ENCODE measurements at regions not wholly inside any gene's neighbourhood (a gene's known extent, or its start where the extent isn't known, plus 50 kb on each side); places are given as distances from the start of the nearest gene placed in this dataset.

- TF ChIP-seq, protein P1, sequence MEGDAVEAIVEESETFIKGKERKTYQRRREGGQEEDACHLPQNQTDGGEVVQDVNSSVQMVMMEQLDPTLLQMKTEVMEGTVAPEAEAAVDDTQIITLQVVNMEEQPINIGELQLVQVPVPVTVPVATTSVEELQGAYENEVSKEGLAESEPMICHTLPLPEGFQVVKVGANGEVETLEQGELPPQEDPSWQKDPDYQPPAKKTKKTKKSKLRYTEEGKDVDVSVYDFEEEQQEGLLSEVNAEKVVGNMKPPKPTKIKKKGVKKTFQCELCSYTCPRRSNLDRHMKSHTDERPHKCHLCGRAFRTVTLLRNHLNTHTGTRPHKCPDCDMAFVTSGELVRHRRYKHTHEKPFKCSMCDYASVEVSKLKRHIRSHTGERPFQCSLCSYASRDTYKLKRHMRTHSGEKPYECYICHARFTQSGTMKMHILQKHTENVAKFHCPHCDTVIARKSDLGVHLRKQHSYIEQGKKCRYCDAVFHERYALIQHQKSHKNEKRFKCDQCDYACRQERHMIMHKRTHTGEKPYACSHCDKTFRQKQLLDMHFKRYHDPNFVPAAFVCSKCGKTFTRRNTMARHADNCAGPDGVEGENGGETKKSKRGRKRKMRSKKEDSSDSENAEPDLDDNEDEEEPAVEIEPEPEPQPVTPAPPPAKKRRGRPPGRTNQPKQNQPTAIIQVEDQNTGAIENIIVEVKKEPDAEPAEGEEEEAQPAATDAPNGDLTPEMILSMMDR (IDR thresholded peaks at IDR 0.05; ENCODE audit: unreplicated experiment), result no peak
- Mint-ChIP-seq H3K9me3 (ENCODE audit: low read depth, unreplicated experiment) (peaks cover 13% of the 10 kb centered on the region), H3K4me1 (ENCODE audit: low read depth, unreplicated experiment) (no peaks in the 10 kb centered on the region), H3K27ac (ENCODE audit: unreplicated experiment) (no peak overlapping the region), H3K27me3 (ENCODE audit: unreplicated experiment) (no peaks in the 10 kb centered on the region), H3K36me3 (ENCODE audit: insufficient read depth, unreplicated experiment) (no peaks in the 10 kb centered on the region), H3K4me3 (ENCODE audit: low read depth, unreplicated experiment) (no peak overlapping the region)
- CTCF ChIA-PET, result no interaction called here
- intact Hi-C loops (cut with micrococcal nuclease; ENCODE audit: unreplicated experiment), result no loop called here
- no TSS peak for BruUV-seq (replicated peaks)
- no peak for DNase-seq
These were observed 631.3 kb downstream of the MED13L start for GRCh38 chr12:115646210-115646609.

DNA sequence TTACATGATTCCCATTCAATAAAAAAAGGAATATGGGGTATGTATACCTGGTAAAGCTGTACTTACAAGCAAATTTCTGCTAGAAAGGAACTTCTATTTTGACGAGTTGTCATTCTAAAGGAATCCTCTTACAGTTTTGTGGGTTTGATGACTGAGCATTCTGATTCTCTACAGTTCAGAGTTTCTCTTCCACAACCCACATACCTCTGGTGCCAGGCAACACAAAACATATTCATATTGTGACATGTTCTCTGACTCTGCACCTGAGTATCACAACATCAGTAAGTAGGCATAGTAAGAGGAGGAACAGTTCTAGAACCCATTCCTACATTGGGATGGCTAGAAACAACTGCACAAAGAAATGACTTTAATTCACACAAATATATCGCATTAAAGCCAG, 636.6 kb downstream of the MED13L start:
- Mint-ChIP-seq H3K4me3 (ENCODE audit: low read depth, unreplicated experiment) (no peak overlapping the region), H3K4me1 (ENCODE audit: low read depth, unreplicated experiment) (no peaks in the 10 kb centered on the region), H3K36me3 (ENCODE audit: insufficient read depth, unreplicated experiment) (no peaks in the 10 kb centered on the region), H3K9me3 (ENCODE audit: low read depth, unreplicated experiment) (peaks cover 14% of the 10 kb centered on the region), H3K27ac (ENCODE audit: unreplicated experiment) (no peak overlapping the region), H3K27me3 (ENCODE audit: unreplicated experiment) (no peaks in the 10 kb centered on the region)
- no peak for DNase-seq
- CTCF ChIA-PET, result no interaction called here
- intact Hi-C loops (cut with micrococcal nuclease; ENCODE audit: unreplicated experiment), result no loop called here
- TF ChIP-seq, protein P1 (IDR thresholded peaks at IDR 0.05; ENCODE audit: unreplicated experiment), result no peak
- no TSS peak for BruUV-seq (replicated peaks)

- no TSS peak for BruUV-seq (replicated peaks)
- TF ChIP-seq, protein P1 (IDR thresholded peaks at IDR 0.05; ENCODE audit: unreplicated experiment), result no peak
- Mint-ChIP-seq H3K9me3 (ENCODE audit: low read depth, unreplicated experiment) (peaks cover 17% of the 10 kb centered on the region), H3K27ac (ENCODE audit: unreplicated experiment) (no peak overlapping the region), H3K27me3 (ENCODE audit: unreplicated experiment) (no peaks in the 10 kb centered on the region), H3K36me3 (ENCODE audit: insufficient read depth, unreplicated experiment) (no peaks in the 10 kb centered on the region), H3K4me3 (ENCODE audit: low read depth, unreplicated experiment) (no peak overlapping the region), H3K4me1 (ENCODE audit: low read depth, unreplicated experiment) (no peaks in the 10 kb centered on the region)
- CTCF ChIA-PET, result no interaction called here
- no peak for DNase-seq
- intact Hi-C loops (cut with micrococcal nuclease; ENCODE audit: unreplicated experiment), result no loop called here
These were observed 637.9 kb downstream of the MED13L start for GRCh38 chr12:115639648-115640012.

- peaks cover 19% of the 10 kb centered on the region for H3K9me3 Mint-ChIP-seq (ENCODE audit: low read depth, unreplicated experiment)
- no peak for DNase-seq
- BruUV-seq (replicated peaks), result no TSS peak
- CTCF ChIA-PET, result no interaction called here
- no peaks in the 10 kb centered on the region for H3K36me3 Mint-ChIP-seq (ENCODE audit: insufficient read depth, unreplicated experiment)
- no peaks in the 10 kb centered on the region for H3K27me3 Mint-ChIP-seq (ENCODE audit: unreplicated experiment)
- H3K4me3 Mint-ChIP-seq (ENCODE audit: low read depth, unreplicated experiment), result no peak overlapping the region
- H3K27ac Mint-ChIP-seq (ENCODE audit: unreplicated experiment), result no peak overlapping the region
- TF ChIP-seq, protein P1 (IDR thresholded peaks at IDR 0.05; ENCODE audit: unreplicated experiment), result no peak
- no peaks in the 10 kb centered on the region for H3K4me1 Mint-ChIP-seq (ENCODE audit: low read depth, unreplicated experiment)
- intact Hi-C loops (cut with micrococcal nuclease; ENCODE audit: unreplicated experiment), result no loop called here
These were observed 638.5 kb downstream of the MED13L start for GRCh38 chr12:115638733-115639647.

All from Calu3 (cell line).